Hepatocyte (in vitro differentiated cells): ENCODE measurements at regions not wholly inside any gene's neighbourhood (a gene's known extent, or its start where the extent isn't known, plus 50 kb on each side); places are given as distances from the start of the nearest gene placed in this dataset.
"Not testable (repeated sequence)": the region's sequence is repeated elsewhere in the genome, so short reads cannot be mapped to it uniquely, and the experiment has no call there.

Source experiments
- DNase-seq: peaks from one replicate; pipeline ENCODE4 v3.0.0-alpha.2; 2016; ENCODE audit warnings: low spot score
- H2AFZ ChIP-seq: fragments of 200-600 bp; sonication (generic); 2 replicates; pipeline ENCODE4 v1.6.0; 2016; ENCODE audit warnings: antibody characterized with exemption, mild to moderate bottlenecking
- H3K27ac ChIP-seq: fragments of 200-600 bp; sonication (generic); 2 replicates; pipeline ENCODE4 v1.5.1; 2016; ENCODE audit warnings: mild to moderate bottlenecking
- H3K27me3 ChIP-seq: fragments of 200-600 bp; sonication (generic); 2 replicates; pipeline ENCODE4 v1.6.1; 2016
- H3K36me3 ChIP-seq: fragments of 200-600 bp; sonication (generic); replicated peaks from 2 replicates; pipeline ENCODE4 v1.5.1; 2016; ENCODE audit warnings: low read depth; ENCODE audit not compliant: insufficient read depth
- H3K4me1 ChIP-seq: fragments of 200-600 bp; sonication (generic); 2 replicates; pipeline ENCODE4 v1.5.1; 2016; ENCODE audit warnings: mild to moderate bottlenecking, moderate library complexity; ENCODE audit not compliant: insufficient read depth
- H3K4me2 ChIP-seq: fragments of 200-600 bp; sonication (generic); 2 replicates; pipeline ENCODE4 v1.6.0; 2016
- H3K4me3 ChIP-seq: fragments of 200-600 bp; sonication (generic); 2 replicates; pipeline ENCODE4 v1.5.1; 2016; ENCODE audit warnings: mild to moderate bottlenecking
- H3K79me2 ChIP-seq: fragments of 200-600 bp; sonication (generic); 2 replicates; pipeline ENCODE4 v1.6.0; 2017; ENCODE audit warnings: mild to moderate bottlenecking
- H3K9me2 ChIP-seq: fragments of 200-600 bp; sonication (generic); replicated peaks from 2 replicates; pipeline ENCODE4 v1.6.0; 2017; ENCODE audit warnings: mild to moderate bottlenecking; ENCODE audit not compliant: insufficient read depth
- H3K9me3 ChIP-seq: fragments of 200-600 bp; sonication (generic); 2 replicates; pipeline ENCODE4 v1.5.1; 2016; ENCODE audit warnings: low read depth, mild to moderate bottlenecking
- H4K20me1 ChIP-seq: fragments of 200-600 bp; sonication (generic); 2 replicates; pipeline ENCODE4 v1.6.0; 2016; ENCODE audit warnings: mild to moderate bottlenecking; ENCODE audit not compliant: insufficient read depth, poor library complexity, severe bottlenecking
- EZH2 ChIP-seq: fragments of 200-600 bp; sonication (generic); IDR thresholded peaks from 2 replicates; pipeline ENCODE4 v1.6.1; 2016; ENCODE audit warnings: antibody characterized with exemption, mild to moderate bottlenecking, borderline replicate concordance
- EZH2phosphoT487 ChIP-seq: fragments of 200-600 bp; sonication (generic); IDR thresholded peaks from one replicate; pipeline ENCODE4 v1.6.1; 2018; ENCODE audit warnings: antibody characterized with exemption, mild to moderate bottlenecking, low read depth, moderate library complexity; ENCODE audit not compliant: unreplicated experiment, severe bottlenecking
- WGBS: methylation state at CpG from one replicate; pipeline ENCODE4 v1.1.6; 2016; ENCODE audit warnings: low lambda C conversion rate; ENCODE audit errors: missing lambda C conversion rate; 5-methylcytosine and 5-hydroxymethylcytosine counted together
- TF ChIP-seq, protein P1 (sequence below): fragments of 200-600 bp; sonication (generic); IDR thresholded peaks from 2 replicates; pipeline ENCODE4 v1.5.1; 2016; ENCODE audit warnings: antibody characterized with exemption, mild to moderate bottlenecking; ENCODE audit not compliant: poor library complexity

DNA sequence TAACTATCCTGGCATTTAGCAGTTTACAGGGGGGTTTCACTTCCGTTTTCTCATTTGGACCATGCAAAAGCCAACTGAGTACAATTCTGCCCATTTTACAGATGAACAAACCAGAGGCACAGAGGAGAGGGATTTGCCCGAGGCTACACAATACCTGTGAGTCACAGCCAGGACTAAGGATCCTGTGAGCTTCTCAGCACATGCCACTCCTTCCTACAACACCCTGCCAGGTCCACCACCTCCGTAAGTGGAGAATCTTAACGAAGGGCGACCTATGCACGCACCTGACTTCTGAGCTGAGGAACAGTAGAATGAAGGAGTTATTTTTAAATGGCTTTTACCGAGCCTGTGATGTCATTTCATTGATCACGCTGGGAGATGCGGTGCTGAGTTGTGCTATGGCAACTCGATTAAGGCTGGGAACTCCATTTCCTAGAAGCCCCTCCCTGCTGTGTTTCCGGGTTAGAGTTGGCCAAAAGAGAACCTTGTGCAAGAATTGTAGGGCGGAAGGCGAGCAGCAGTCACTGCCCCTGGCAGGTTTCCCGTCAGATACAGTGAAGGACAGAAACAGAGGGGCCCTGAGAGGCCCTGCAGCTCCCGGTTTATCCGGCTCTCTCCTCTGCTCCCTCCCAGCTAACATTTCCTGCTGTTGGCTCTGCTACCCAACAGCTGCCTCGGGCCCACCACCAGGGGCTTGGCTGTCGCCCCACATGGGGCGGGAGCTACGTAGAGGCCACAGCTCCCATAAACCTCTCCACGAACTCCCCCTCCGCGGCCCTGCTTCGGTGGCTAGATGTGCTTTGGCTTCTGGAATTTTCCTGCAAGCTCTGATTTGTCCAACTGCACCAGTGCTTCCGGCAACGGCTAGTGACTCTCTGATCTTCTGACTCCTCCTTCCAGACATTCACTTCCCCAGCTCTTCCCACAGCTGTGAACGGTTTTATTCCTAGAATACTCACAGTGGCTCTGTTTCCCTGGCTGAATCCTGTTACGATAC is 75.1 kb upstream of the USP9X start:
- Histone ChIP-seq H3K27ac (peak overlapping the region; percentile 87), H3K9me2 (no peaks in the 10 kb centered on the region), H3K9me3 (no peaks in the 10 kb centered on the region), H3K4me1 (peaks cover 7% of the 10 kb centered on the region), H3K79me2 (no peaks in the 10 kb centered on the region), H2AFZ (peak overlapping the region; percentile 16), H3K27me3 (no peaks in the 10 kb centered on the region), H4K20me1 (no peaks in the 10 kb centered on the region), H3K4me2 (peak overlapping the region; percentile 61), H3K4me3 (no peak overlapping the region), H3K36me3 (no peaks in the 10 kb centered on the region)
- 45% methylated on average over 28 of the region's 28 CpGs for WGBS
- peak; percentile 85 for DNase-seq
- TF ChIP-seq, protein P1, sequence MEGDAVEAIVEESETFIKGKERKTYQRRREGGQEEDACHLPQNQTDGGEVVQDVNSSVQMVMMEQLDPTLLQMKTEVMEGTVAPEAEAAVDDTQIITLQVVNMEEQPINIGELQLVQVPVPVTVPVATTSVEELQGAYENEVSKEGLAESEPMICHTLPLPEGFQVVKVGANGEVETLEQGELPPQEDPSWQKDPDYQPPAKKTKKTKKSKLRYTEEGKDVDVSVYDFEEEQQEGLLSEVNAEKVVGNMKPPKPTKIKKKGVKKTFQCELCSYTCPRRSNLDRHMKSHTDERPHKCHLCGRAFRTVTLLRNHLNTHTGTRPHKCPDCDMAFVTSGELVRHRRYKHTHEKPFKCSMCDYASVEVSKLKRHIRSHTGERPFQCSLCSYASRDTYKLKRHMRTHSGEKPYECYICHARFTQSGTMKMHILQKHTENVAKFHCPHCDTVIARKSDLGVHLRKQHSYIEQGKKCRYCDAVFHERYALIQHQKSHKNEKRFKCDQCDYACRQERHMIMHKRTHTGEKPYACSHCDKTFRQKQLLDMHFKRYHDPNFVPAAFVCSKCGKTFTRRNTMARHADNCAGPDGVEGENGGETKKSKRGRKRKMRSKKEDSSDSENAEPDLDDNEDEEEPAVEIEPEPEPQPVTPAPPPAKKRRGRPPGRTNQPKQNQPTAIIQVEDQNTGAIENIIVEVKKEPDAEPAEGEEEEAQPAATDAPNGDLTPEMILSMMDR, result no peak
- TF ChIP-seq EZH2 (no peak), EZH2phosphoT487 (no peak)

DNA sequence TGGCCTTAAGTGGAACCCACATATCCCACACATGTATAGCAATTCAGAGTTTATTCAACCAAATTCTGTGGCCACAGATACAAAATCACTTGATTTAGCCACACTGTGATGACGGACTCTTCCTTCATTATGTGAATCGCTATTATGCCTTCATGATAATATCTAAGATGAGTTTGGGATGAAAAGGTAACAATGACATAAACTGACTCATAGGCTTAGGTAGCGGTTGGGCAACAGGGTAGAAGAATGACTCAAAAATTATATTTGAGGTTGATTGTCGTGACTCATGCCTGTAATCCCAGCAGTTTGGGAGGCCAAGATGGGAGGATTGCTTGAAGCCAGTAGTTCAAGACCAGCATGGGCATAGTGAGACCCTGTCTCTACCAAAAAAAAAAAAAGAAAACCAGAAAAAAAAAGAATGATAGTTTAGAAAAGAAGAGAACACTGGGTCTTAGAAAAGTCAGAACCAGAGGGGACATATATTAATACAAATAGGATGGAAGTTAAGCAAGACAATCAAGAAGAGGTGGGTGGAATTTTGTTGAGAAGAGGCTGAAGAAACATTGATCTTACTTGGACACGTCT is 70.4 kb upstream of the USP9X start:
- H4K20me1 ChIP-seq, result no peaks in the 10 kb centered on the region
- H3K79me2 ChIP-seq, result no peaks in the 10 kb centered on the region
- WGBS, result 85% methylated on average over 5 of the region's 5 CpGs
- no peak overlapping the region for H3K4me3 ChIP-seq
- peaks cover 7% of the 10 kb centered on the region for H3K4me1 ChIP-seq
- no peaks in the 10 kb centered on the region for H3K9me2 ChIP-seq
- H3K27ac ChIP-seq, result no peak overlapping the region
- no peaks in the 10 kb centered on the region for H3K9me3 ChIP-seq
- no peak overlapping the region for H2AFZ ChIP-seq
- no peak for DNase-seq
- no peaks in the 10 kb centered on the region for H3K27me3 ChIP-seq
- H3K36me3 ChIP-seq, result no peaks in the 10 kb centered on the region
- TF ChIP-seq, protein P1, result no peak
- TF ChIP-seq EZH2phosphoT487 (no peak), EZH2 (no peak)
- H3K4me2 ChIP-seq, result no peak overlapping the region

DNA sequence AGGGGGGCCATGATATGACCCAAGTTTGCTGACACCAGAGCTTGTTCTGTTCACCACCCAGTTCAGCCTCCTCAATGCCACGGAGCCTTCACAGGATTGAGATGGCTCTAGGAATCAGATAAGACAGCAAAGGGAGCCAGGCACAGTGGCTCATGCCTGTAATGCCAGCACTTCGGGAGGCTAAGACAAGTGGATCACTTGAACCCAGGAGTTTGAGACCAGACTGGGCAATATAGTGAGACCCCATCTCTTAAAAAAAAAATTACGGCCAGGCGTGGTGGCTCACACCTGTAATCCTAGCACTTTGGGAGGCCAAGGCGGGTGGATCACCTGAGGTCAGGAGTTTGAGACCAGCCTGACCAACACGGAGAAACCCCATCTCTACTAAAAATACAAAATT is 67.5 kb upstream of the USP9X start:
- not testable (repeated sequence) for H3K4me3 ChIP-seq, H3K27me3 ChIP-seq, H2AFZ ChIP-seq, H3K36me3 ChIP-seq, DNase-seq, H3K79me2 ChIP-seq, H4K20me1 ChIP-seq, H3K27ac ChIP-seq, H3K4me1 ChIP-seq, H3K4me2 ChIP-seq, H3K9me2 ChIP-seq, H3K9me3 ChIP-seq
- WGBS, result 92% methylated on average over 6 of the region's 6 CpGs

DNA sequence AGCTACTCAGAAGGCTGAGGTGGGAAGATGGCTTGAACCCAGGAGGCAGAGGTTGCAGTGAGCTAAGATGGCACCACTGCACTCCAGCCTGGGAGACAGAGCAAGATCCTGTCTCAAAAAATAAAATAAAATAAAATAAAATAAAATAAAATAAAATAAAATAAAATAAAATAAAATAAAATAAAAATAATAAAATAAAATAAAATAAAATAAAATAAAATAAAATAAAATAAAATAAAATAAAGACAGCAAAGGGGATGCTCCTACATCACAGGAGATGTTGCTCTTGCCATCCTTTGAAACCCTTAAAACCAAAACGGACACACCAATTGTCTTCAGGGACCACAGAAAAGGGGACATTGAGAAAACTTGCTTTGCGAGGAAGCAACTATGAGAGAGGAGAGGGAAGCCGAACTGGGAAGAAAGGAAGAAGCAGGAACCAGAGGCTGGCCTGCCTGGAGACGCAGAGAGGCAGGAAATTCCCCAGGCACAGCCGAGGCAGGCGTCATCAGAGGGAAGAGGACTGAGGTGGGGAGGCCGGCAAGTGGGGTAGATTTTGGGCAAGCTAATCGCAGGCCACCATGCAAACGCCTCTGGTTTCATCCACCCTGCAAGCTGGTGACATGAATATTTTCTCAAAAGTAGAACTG is 66.7 kb upstream of the USP9X start:
- not testable (repeated sequence) for H3K27ac ChIP-seq, H3K79me2 ChIP-seq, H3K9me2 ChIP-seq, H3K4me1 ChIP-seq, H3K27me3 ChIP-seq, H3K36me3 ChIP-seq, DNase-seq, H4K20me1 ChIP-seq, H3K4me2 ChIP-seq, H2AFZ ChIP-seq, H3K9me3 ChIP-seq, H3K4me3 ChIP-seq
- 75% methylated on average over 9 of the region's 9 CpGs for WGBS
